Small intestine (tissue), 7 donors: ENCODE measurements at regions not wholly inside any gene's neighbourhood (a gene's known extent, or its start where the extent isn't known, plus 50 kb on each side); places are given as distances from the start of the nearest gene placed in this dataset.

Experiments
- DNase-seq, 2 donors: peaks; one replicate each; pipeline versions ENCODE4 v3.0.0 to v3.0.0-alpha.2; 2013
- FAIRE-seq: peaks from 2 replicates; lab custom pipeline; 2012; peaks lifted over from hg19 to GRCh38; lab: Jason Lieb, UNC
- H3K27ac ChIP-seq, 3 donors: one replicate each; pipeline ENCODE4 v1.5.1; 2013; ENCODE audit warnings: low read length in 2 of 3, mild to moderate bottlenecking in 2 of 3, control low read depth in 1 of 3, inconsistent platforms in 1 of 3, low read depth in 1 of 3, moderate library complexity in 1 of 3
- H3K27me3 ChIP-seq, 3 donors: one replicate each; pipeline ENCODE4 v1.6.1; 2013; ENCODE audit warnings: low read length in 3 of 3, inconsistent platforms in 1 of 3; ENCODE audit not compliant: control insufficient read depth in 3 of 3, insufficient read depth in 3 of 3
- H3K36me3 ChIP-seq, 3 donors: one replicate each; pipeline ENCODE4 v1.6.1; 2013; ENCODE audit warnings: low read length in 3 of 3, inconsistent platforms in 1 of 3, low read depth in 1 of 3, mild to moderate bottlenecking in 1 of 3, moderate library complexity in 1 of 3; ENCODE audit not compliant: control insufficient read depth in 3 of 3, insufficient read depth in 2 of 3
- H3K4me1 ChIP-seq, 3 donors: one replicate each; pipeline ENCODE4 v1.6.1; 2013; ENCODE audit warnings: low read length in 2 of 3, inconsistent platforms in 1 of 3, low read depth in 1 of 3, mild to moderate bottlenecking in 1 of 3, moderate library complexity in 1 of 3; ENCODE audit not compliant: control insufficient read depth in 3 of 3, insufficient read depth in 2 of 3
- H3K4me3 ChIP-seq, 3 donors: one replicate each; pipeline ENCODE4 v1.5.1; 2013; ENCODE audit warnings: low read length in 3 of 3, control low read depth in 1 of 3, inconsistent platforms in 1 of 3, low read depth in 1 of 3, mild to moderate bottlenecking in 1 of 3, moderate library complexity in 1 of 3
- H3K9me3 ChIP-seq, 2 donors: one replicate each; pipeline ENCODE4 v1.6.1; 2013; ENCODE audit warnings: low read depth in 1 of 2, low read length in 1 of 2; ENCODE audit not compliant: control insufficient read depth in 2 of 2, insufficient read depth in 1 of 2
- WGBS, 3 donors: extraction: QIAGEN DNeasy Blood & Tissue Kit; methylation state at CpG; one replicate each; pipeline ENCODE4 v1.1.7; 2013; 5-methylcytosine and 5-hydroxymethylcytosine counted together
- donor health status: healthy with polysubstance abuse.
- donor health status: control.
- donor health status: control.
- donor health status: Bipolar disorder and iron deficiency.
- donor health status: healthy.

DNA sequence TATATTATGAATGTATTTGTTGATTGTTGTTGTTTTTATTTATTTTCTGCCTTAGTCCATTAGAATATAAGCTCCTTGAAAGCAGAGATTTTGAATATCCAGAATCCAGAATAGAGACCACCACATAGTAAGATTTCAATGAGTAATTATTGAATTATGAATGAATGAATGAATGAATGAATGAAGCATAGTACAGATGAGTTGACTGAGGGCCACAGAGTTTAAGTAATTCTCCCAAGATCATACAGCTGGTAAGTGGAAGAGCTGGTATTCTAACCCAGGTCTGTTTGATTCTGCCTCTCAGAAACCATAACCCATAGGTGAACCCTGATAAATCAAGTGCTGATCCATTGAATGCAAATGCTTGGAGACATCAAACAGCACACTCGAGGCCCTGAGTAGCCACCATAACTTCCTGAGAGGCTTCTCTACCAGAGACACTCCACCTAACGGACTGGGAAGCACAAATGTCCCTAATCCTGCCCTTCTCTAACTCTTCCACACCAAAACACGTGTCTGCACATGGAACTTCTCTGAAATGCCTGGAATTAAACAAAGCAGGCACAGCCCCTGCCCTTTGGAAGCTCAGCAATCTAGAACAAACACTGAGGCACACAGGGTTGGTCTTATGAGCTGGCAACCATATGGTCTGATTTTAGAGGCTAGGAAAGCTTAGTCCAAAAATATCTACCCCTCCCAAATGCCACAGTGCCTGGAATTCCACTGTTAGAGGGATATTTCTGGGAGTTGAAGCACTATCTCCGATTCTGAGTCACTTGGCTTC is 190.1 kb downstream of the FOXO1 start:
- peaks cover 0 to 4% (median 0%) of the 10 kb centered on the region in 3 donors for H3K4me1 ChIP-seq

GRCh38 chr13:40477623-40478608 is 188.5 kb downstream of the FOXO1 start:
- H3K4me3 ChIP-seq: no peak overlapping the region
- DNase-seq: no peak
- H3K27me3 ChIP-seq: no peaks in the 10 kb centered on the region
- H3K4me1 ChIP-seq: peaks cover 0 to 4% (median 0%) of the 10 kb centered on the region in 3 donors
- WGBS, 3 donors: 78 to 91% (median 83%) methylated on average over 17 of the region's 17 CpGs
- H3K9me3 ChIP-seq: no peaks in the 10 kb centered on the region
- H3K36me3 ChIP-seq: no peaks in the 10 kb centered on the region
- no peak for FAIRE-seq
- peak overlapping the region in 1 of 3 donors; percentile 71 for H3K27ac ChIP-seq

More for the DNA sequence above, 190.1 kb downstream of the FOXO1 start:
- H3K9me3 ChIP-seq: peaks cover 0 to under 1% of the 10 kb centered on the region in 2 donors
- no peak overlapping the region for H3K4me3 ChIP-seq
- FAIRE-seq: no peak
- no peaks in the 10 kb centered on the region for H3K27me3 ChIP-seq
- 50 to 52% (median 50%) methylated on average over 4 of the region's 4 CpGs for WGBS, 3 donors
- no peaks in the 10 kb centered on the region for H3K36me3 ChIP-seq
- H3K27ac ChIP-seq: no peak overlapping the region
- DNase-seq: peak in 1 of 2 donors; percentile 16

- Histone ChIP-seq H3K4me1 (peaks cover 0 to 4% (median 0%) of the 10 kb centered on the region in 3 donors), H3K27ac (no peak overlapping the region), H3K27me3 (no peaks in the 10 kb centered on the region), H3K4me3 (no peak overlapping the region), H3K9me3 (no peaks in the 10 kb centered on the region), H3K36me3 (no peaks in the 10 kb centered on the region)
- no peak for FAIRE-seq
- no peak for DNase-seq
- WGBS, 3 donors: 90 to 92% (median 91%) methylated on average over 7 of the region's 7 CpGs
Measured at GRCh38 chr13:40478775-40479174, 187.7 kb downstream of the FOXO1 start.

DNA sequence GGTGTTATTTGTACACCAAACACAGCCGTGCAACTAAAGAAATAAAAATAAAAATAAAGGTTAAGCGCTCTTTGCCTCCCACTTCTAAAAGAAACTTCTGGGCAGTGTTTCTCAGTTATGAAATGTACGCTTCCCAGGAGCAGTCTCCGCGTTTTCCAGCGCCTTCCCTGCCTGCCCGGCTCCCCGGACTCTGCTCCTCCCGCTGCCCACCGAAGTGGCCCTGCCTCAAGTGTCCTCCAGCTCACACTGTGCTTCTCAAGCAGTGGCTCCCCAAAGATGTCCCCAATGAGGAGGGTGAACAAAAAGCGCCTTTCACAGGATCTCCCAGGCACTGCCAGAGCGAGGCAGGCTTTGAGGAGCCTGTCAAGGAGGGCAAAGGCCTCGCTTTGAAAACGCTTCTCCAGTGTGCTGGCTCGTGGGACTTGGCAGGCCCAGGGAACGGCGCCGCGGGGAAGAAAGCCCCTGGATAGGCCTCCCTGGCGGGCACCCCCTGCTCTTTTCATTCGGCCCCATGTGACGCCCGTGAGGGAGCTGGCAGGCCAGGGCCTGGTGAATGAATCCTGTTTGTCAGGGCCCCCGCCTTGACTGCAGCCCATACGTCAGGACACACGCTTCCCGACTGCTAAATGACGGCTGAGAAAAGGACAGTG is 187.1 kb downstream of the FOXO1 start:
- Histone ChIP-seq H3K9me3 (no peaks in the 10 kb centered on the region), H3K36me3 (no peaks in the 10 kb centered on the region), H3K27me3 (no peaks in the 10 kb centered on the region), H3K4me3 (no peak overlapping the region), H3K27ac (no peak overlapping the region), H3K4me1 (peaks cover 0 to 4% (median 0%) of the 10 kb centered on the region in 3 donors)
- DNase-seq: no peak
- no peak for FAIRE-seq
- 91 to 93% (median 92%) methylated on average over 28 of the region's 28 CpGs for WGBS, 3 donors

DNA sequence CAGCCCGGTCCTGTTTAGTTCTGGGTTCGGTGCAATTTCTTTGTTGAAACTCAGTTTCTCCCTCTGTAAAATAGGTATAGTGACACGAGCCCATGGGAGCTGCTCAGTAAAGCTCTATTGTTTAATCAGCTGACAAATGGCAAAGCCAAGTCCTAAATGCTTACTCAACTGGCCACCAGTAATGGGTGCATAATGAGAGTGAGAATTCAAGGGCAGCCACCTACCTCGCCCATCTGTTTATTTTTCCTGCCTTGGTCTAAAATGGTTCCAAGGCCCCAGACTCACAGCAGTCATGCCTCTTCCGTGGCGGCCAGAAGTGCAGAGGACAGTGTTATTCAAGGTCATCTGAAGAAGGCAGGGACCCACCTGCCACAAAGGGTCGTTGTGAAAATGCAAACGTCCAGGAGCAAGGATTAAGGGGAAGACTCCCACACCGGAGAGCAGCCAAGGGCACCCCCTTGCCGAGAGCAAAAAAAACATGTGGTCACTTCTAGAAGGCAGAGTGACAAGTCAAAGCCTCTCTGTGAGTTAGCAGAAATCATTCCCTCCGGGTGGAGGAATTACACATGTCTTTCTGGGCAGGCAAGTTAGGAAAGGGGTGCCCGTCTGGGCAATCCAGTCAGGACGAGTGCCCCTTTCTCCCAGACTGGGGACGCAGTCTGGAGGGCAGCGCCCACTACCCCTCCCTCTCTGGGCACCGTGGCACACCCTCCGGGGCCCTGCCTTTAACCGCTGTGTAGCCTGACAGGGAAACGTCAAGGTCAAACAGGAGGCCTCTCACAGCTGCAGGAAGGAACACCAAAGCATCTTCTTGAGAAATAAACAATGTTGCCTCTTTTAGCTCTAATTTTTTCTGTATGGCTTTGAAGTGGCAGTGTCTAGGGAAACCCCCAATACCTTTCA is 186.2 kb downstream of the FOXO1 start:
- 54 to 59% (median 58%) methylated on average over 19 of the region's 19 CpGs for WGBS, 3 donors
- Histone ChIP-seq H3K4me3 (no peak overlapping the region), H3K9me3 (no peaks in the 10 kb centered on the region), H3K27me3 (no peaks in the 10 kb centered on the region), H3K36me3 (no peaks in the 10 kb centered on the region), H3K4me1 (peaks cover 0 to 4% (median 0%) of the 10 kb centered on the region in 3 donors), H3K27ac (no peak overlapping the region)
- DNase-seq (no peak), FAIRE-seq (no peak)

DNA sequence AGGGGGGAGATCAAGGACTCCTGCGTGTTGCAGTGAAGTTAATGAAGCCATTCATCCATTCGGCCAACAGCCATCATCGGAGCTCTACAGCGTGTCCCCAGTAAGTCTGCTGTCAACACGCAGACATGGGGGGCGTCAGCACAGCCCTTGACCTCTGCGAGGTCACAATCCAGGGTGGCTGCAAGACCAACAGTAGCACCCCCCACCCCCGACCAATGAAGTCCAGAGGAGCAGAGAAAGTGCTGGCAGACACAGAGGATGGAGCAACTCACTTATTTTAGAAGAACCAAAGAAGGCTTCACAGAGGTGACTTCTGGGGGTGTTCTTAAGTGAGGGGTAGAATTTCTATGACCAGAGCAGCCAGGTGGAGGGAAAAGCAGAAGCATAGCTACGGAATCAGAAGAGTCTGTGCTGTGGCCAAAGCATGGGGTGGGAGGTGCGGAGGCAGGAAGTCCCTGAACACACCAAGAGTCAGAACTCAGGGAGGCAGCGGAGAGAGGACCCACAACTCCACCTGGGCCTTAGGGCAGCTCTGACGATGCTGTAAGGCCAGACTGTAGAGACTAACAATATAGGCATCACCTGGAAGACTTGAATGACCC is 185.4 kb downstream of the FOXO1 start:
- no peak for DNase-seq
- 80 to 90% (median 83%) methylated on average over 12 of the region's 12 CpGs for WGBS, 3 donors
- Histone ChIP-seq H3K9me3 (no peaks in the 10 kb centered on the region), H3K27me3 (no peaks in the 10 kb centered on the region), H3K27ac (no peak overlapping the region), H3K4me3 (no peak overlapping the region), H3K4me1 (peaks cover 0 to 4% (median 0%) of the 10 kb centered on the region in 3 donors), H3K36me3 (no peaks in the 10 kb centered on the region)
- FAIRE-seq: no peak

DNA sequence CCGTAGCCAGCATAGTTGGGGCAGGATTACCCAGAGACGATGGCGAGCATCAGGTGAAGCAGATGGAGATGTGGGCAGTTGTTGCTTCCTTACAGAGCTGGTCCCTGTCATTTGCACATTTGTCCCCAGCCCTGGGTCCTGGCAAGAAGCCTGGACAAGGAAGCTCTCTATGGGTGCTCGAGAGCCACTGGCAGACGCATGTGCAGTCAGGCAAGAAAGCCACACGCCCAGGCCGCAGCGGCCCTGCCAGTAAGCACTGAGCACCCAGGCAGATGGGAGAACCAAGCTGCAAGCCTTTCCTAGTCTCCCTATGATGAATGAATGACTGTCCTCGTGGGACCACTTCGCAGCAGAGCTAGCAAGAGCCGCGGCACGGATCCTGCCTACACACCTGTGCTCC is 182.8 kb downstream of the FOXO1 start:
- WGBS, 3 donors: 92 to 93% (median 92%) methylated on average over 13 of the region's 13 CpGs
- no peaks in the 10 kb centered on the region for H3K9me3 ChIP-seq
- FAIRE-seq: no peak
- no peaks in the 10 kb centered on the region for H3K36me3 ChIP-seq
- no peaks in the 10 kb centered on the region for H3K27me3 ChIP-seq
- H3K4me3 ChIP-seq: no peak overlapping the region
- H3K4me1 ChIP-seq: no peaks in the 10 kb centered on the region
- DNase-seq: no peak
- H3K27ac ChIP-seq: no peak overlapping the region
